ENCODE measurements at regions not wholly inside any gene's neighbourhood (a gene's known extent, or its start where the extent isn't known, plus 50 kb on each side); places are given as distances from the start of the nearest gene placed in this dataset.

- TF ChIP-seq, protein P1, sequence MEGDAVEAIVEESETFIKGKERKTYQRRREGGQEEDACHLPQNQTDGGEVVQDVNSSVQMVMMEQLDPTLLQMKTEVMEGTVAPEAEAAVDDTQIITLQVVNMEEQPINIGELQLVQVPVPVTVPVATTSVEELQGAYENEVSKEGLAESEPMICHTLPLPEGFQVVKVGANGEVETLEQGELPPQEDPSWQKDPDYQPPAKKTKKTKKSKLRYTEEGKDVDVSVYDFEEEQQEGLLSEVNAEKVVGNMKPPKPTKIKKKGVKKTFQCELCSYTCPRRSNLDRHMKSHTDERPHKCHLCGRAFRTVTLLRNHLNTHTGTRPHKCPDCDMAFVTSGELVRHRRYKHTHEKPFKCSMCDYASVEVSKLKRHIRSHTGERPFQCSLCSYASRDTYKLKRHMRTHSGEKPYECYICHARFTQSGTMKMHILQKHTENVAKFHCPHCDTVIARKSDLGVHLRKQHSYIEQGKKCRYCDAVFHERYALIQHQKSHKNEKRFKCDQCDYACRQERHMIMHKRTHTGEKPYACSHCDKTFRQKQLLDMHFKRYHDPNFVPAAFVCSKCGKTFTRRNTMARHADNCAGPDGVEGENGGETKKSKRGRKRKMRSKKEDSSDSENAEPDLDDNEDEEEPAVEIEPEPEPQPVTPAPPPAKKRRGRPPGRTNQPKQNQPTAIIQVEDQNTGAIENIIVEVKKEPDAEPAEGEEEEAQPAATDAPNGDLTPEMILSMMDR (conservative IDR thresholded peaks at IDR 0.05; ENCODE audit: low read depth, low read length): no peak
- no peak for DNase-seq (ENCODE audit: low read depth)
- H3K4me3 ChIP-seq (ENCODE audit: low read depth, low read length): no peak overlapping the region
Measured at GRCh38 chrY:7923476-7924017, 1012.0 kb upstream of the AMELY start.

DNA sequence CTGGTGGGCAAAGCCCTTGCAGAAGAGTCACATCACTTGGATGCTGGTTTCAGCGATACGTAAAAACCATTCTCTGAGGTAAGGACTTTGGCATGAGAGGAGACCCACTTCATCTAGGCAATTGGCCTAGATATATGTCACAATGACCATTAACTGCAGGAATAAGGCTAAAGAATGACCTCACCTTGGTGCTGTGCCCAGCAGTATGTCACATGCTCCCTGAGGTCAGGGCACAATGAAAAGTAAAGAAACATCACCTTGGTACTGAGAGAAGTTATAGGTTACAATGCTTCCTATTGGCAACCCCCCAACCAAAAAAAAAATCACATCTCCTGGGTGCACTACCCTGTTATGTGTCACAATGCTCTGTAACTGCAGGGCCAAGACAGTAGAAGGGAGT lies 1008.8 kb upstream of the AMELY start:
- DNase-seq (ENCODE audit: low read depth): no peak
- TF ChIP-seq, protein P1 (conservative IDR thresholded peaks at IDR 0.05; ENCODE audit: low read depth, low read length): no peak
- H3K4me3 ChIP-seq (ENCODE audit: low read depth, low read length): no peak overlapping the region

DNA sequence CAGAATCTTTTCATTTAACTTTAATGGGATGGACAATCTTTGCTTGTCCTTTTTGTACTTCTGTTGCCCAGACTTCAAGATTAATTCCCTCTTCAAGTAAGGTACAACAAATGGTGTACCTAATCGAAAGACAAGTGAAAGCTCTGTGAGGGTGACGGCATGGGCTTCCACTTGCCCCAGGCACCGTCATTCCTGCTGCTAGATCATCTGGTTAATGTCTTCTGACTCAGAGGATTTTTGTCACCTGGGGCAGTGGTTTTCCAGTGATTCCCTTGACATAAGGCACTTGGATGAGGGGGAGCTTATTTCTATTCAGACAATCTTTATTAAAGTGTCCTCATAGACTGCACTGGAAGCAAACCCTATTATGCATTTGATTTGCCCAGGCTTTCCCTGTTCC lies 977.0 kb upstream of the AMELY start:
- no peak for DNase-seq (ENCODE audit: low read depth)
- TF ChIP-seq, protein P1 (conservative IDR thresholded peaks at IDR 0.05; ENCODE audit: low read depth, low read length): no peak
- H3K4me3 ChIP-seq (ENCODE audit: low read depth, low read length): no peak overlapping the region

- DNase-seq (ENCODE audit: low read depth): no peak
- TF ChIP-seq, protein P1 (conservative IDR thresholded peaks at IDR 0.05; ENCODE audit: low read depth, low read length): no peak
Measured at GRCh38 chrY:7881696-7882095, 970.1 kb upstream of the AMELY start.

GRCh38 chrY:7879245-7879644 lies 967.7 kb upstream of the AMELY start:
- no peak for DNase-seq (ENCODE audit: low read depth)
- TF ChIP-seq, protein P1 (conservative IDR thresholded peaks at IDR 0.05; ENCODE audit: low read depth, low read length): no peak
- no peak overlapping the region for H3K4me3 ChIP-seq (ENCODE audit: low read depth, low read length)

More at GRCh38 chrY:7881696-7882095, 970.1 kb upstream of the AMELY start:
- no peak overlapping the region for H3K4me3 ChIP-seq (ENCODE audit: low read depth, low read length)

DNA sequence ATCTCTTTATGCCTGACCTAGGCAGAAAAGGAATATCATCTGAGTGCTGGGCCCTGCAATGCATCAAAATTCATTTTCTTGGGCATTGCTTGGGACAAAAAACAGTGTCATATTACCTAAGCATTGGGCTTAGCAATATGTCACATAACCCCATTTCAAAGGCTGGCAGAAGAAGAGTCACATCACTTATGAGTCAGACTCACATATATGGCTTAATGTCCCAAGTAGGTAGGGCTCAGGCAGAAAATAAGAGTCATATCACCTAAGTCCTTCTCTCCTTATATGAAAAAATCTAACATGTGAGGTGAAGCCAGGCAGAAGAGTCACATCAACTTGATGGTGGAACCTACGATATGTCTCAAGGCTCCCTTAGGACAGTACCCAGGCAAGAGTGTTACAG lies 967.2 kb upstream of the AMELY start:
- H3K4me3 ChIP-seq (ENCODE audit: low read depth, low read length): no peak overlapping the region
- TF ChIP-seq, protein P1 (conservative IDR thresholded peaks at IDR 0.05; ENCODE audit: low read depth, low read length): no peak
- no peak for DNase-seq (ENCODE audit: low read depth)

GRCh38 chrY:7877458-7877857 lies 965.9 kb upstream of the AMELY start:
- TF ChIP-seq, protein P1 (conservative IDR thresholded peaks at IDR 0.05; ENCODE audit: low read depth, low read length): no peak
- no peak overlapping the region for H3K4me3 ChIP-seq (ENCODE audit: low read depth, low read length)
- DNase-seq (ENCODE audit: low read depth): no peak

All from epithelial cell of proximal tubule (primary cell).